NT2/D1 (cell line): ENCODE measurements at regions not wholly inside any gene's neighbourhood (a gene's known extent, or its start where the extent isn't known, plus 50 kb on each side); places are given as distances from the start of the nearest gene placed in this dataset.

Source experiments
- SUZ12 ChIP-seq: IDR thresholded peaks from 2 replicates; pipeline ENCODE4 v1.6.1; 2011; ENCODE audit not compliant: insufficient read length, insufficient read depth; ENCODE audit errors: extremely low read depth
- YY1 ChIP-seq: IDR thresholded peaks from 2 replicates; pipeline ENCODE4 v1.6.1; 2011; ENCODE audit not compliant: insufficient read length, insufficient read depth

GRCh38 chr12:29970501-29970900 is 186.8 kb upstream of the TMTC1 start:
- TF ChIP-seq YY1 (no peak), SUZ12 (no peak)
